ENCODE measurements at regions not wholly inside any gene's neighbourhood (a gene's known extent, or its start where the extent isn't known, plus 50 kb on each side); places are given as distances from the start of the nearest gene placed in this dataset.

DNA sequence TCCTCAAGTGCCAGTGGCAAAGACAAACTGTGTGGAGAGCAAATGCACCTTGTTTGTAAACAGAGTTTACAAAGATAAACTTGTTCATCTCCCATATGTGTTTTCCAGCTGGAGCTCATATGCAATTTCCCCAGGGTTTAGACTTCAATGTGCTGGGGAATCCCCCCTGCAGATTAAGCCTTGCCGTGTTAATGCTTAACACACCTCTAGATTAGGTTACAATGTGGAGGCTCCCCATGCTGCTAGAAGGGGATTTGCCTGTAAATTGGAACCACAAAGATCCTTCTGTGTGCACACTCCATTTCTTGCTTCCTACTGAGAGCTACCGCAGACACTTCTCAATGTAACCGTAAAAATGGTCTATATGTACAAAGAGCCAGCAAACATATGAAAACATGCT is 263.1 kb downstream of the TBX18 start:
- Histone ChIP-seq H3K4me3 (ENCODE audit: low read depth, low read length) (no peak overlapping the region), H3K36me3 (no peaks in the 10 kb centered on the region)
- no peak for TF ChIP-seq CTCF (IDR thresholded peaks at IDR 0.05; ENCODE audit: low read depth, low read length)

DNA sequence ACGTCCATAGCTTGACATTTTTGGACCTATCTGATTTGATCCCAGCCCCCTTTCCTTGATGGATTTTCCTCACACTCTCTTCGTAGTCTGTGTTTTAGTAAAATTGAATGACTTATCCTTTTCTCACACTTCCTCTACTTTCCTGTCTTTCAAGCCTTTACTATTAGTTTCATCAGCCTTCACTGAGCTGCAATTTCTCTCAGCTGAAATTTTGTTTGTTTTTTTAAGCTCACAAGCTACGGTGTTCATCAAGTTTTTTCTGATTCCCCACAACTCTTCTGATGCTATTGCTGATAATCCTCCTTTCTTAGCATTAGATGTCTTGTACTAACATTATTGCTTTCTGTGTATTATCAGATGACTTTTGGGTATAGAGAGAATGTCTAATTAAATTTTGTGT is 263.7 kb downstream of the TBX18 start:
- Histone ChIP-seq H3K27ac (no peak overlapping the region), H3K27me3 (ENCODE audit: insufficient read depth, low read depth, severe bottlenecking) (no peaks in the 10 kb centered on the region), H3K4me3 (ENCODE audit: low read depth, low read length) (no peak overlapping the region), H3K36me3 (no peaks in the 10 kb centered on the region), H3K9me3 (ENCODE audit: severe bottlenecking) (no peaks in the 10 kb centered on the region)
- DNase-seq = no peak
- no peak for TF ChIP-seq CTCF (IDR thresholded peaks at IDR 0.05; ENCODE audit: low read depth, low read length)

More for the DNA sequence above, 263.1 kb downstream of the TBX18 start:
- DNase-seq = peak; percentile 37
- H3K27ac ChIP-seq = no peak overlapping the region
- no peaks in the 10 kb centered on the region for H3K9me3 ChIP-seq (ENCODE audit: severe bottlenecking)
- no peaks in the 10 kb centered on the region for H3K27me3 ChIP-seq (ENCODE audit: insufficient read depth, low read depth, severe bottlenecking)

DNA sequence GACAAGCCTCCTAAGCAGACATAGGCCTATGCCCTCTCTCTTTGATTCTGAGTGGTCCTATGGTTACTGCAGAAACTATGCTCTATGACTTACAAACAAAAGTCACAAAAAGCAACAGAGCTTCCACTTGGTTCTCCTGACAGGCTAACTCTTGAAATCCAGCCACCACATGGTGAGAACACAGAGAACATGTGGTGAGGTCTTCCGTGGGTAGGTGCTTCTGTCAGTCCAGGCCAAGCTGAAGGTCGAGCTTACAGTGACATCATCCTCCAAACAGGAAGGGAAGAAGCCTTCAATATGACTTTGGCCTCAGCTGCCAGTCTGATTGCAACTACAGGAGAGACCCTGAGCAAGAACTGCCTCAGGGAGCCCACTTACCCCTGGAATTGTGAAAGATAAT is 265.5 kb downstream of the TBX18 start:
- Histone ChIP-seq H3K9me3 (ENCODE audit: severe bottlenecking) (no peaks in the 10 kb centered on the region), H3K4me3 (ENCODE audit: low read depth, low read length) (no peak overlapping the region), H3K27ac (no peak overlapping the region), H3K27me3 (ENCODE audit: insufficient read depth, low read depth, severe bottlenecking) (no peaks in the 10 kb centered on the region), H3K36me3 (no peaks in the 10 kb centered on the region)
- DNase-seq = no peak
- no peak for TF ChIP-seq CTCF (IDR thresholded peaks at IDR 0.05; ENCODE audit: low read depth, low read length)

DNA sequence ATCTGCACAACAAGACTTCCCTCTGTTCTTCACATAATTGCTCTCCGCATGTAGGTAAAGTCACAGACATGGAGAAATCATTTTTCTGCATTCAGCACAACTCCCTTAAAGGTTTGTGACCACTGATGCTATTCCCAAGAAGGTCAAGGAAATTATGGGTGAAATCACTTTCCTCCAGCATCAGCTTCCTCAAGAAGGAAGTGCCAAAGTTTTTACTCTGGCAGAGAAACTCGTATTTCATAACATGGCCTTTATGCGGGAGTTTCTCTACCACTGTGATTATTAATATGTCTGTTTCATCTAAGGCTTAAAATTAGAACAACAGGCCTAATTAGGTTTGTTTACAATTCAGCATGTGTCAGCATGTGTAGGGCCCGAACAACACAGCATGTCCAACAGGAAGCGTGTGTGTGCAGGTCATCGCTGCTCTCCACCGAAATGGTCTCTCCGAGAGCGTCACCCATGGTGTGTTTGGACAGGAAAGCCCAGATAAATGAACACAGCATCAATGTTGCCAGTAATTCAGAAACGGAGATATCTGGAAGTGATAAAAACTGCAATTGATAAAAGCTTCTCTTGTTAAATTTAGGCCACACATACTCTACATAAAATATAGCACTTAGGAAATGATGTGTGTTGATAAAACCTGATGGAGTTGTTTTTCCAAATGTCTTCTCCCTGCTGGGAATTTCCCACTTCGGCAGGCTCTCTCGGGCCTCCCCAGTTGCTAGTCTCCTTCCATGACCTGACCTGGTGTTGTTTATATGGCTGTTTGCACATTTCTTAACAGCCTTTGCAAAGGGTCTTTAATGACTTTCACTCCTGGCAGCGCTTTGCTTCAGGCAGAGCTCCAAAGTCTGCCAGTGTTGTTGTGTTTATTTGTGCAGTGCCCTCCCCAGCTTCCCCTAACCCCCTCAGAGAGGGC is 265.1 kb upstream of the CEP162 start:
- no peak for DNase-seq
- Histone ChIP-seq H3K27ac (no peak overlapping the region), H3K9me3 (ENCODE audit: severe bottlenecking) (no peaks in the 10 kb centered on the region)

DNA sequence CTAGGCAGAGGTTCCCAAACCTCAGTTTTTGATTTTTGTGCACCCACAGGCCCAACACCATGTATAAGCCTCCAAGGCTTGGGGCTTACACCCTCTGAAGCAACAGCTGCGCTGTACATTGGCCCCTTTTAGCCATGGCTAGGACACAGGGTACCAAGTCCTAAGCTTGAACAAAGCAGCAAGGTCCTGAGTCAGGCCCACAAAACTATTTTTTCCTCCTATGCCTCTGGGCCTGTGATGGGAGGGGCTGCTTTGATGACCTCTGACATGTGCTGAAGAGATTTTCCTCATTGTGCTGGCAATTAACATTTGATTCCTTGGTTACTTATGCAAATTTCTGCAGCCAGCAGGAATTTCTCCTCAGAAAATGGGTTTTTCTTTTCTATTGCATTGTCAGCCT is 262.2 kb upstream of the CEP162 start:
- no peak for TF ChIP-seq CTCF (IDR thresholded peaks at IDR 0.05; ENCODE audit: low read depth, low read length)
- Histone ChIP-seq H3K36me3 (no peaks in the 10 kb centered on the region), H3K9me3 (ENCODE audit: severe bottlenecking) (no peaks in the 10 kb centered on the region)

More for the DNA sequence above, 265.1 kb upstream of the CEP162 start:
- Histone ChIP-seq H3K36me3 (no peaks in the 10 kb centered on the region), H3K27me3 (ENCODE audit: insufficient read depth, low read depth, severe bottlenecking) (no peaks in the 10 kb centered on the region), H3K4me3 (ENCODE audit: low read depth, low read length) (no peak overlapping the region)
- no peak for TF ChIP-seq CTCF (IDR thresholded peaks at IDR 0.05; ENCODE audit: low read depth, low read length)

More for the DNA sequence above, 262.2 kb upstream of the CEP162 start:
- H3K27ac ChIP-seq = no peak overlapping the region
- no peak for DNase-seq
- no peaks in the 10 kb centered on the region for H3K27me3 ChIP-seq (ENCODE audit: insufficient read depth, low read depth, severe bottlenecking)
- H3K4me3 ChIP-seq (ENCODE audit: low read depth, low read length) = no peak overlapping the region

Measured in WERI-Rb-1 (cell line).